ENCODE measurements at regions not wholly inside any gene's neighbourhood (a gene's known extent, or its start where the extent isn't known, plus 50 kb on each side); places are given as distances from the start of the nearest gene placed in this dataset.
A peak's percentile ranks its signal among the peaks of the same experiment; 100 is the strongest.

DNA sequence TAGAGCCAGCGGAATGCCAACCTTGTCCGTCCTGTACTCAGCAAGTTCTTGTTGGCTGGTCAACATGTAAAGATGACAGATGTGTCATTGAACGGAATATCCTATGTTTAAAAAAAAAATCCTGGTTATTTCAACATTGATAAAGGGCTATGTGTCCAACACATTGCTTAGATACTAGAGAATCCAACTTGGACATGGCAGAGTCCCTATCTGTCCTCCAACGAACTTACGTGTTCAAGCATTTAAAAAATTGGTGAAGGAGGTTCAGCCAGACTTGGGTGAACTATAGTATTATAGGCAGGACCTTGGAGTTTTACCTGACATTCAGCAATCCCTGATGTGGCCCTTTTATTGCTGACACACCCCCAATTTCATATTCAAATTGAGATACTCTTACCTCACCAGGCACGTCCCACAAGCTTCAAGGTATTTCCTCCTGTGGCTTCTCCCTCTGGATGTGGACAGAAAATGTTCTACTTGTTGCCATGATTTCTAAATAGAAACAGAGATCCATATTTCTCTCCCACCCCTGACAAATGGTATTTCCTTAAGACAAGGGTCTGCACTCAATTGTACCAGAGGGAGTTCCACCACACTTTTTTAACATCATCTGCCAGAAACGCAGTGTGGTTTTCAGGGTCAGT lies 207.7 kb upstream of the TPM1 start:
- no peak for DNase-seq
- peaks cover 7 to 11% of the 10 kb centered on the region in 2 donors for H3K27me3 Mint-ChIP-seq
- H3K4me3 Mint-ChIP-seq: no peak overlapping the region
- no peak for ATAC-seq (replicated peaks)
- H3K4me1 Mint-ChIP-seq: no peaks in the 10 kb centered on the region
- no peak overlapping the region for H3K27ac Mint-ChIP-seq
- H3K36me3 Mint-ChIP-seq: no peaks in the 10 kb centered on the region
- H3K9me3 Mint-ChIP-seq: no peaks in the 10 kb centered on the region

DNA sequence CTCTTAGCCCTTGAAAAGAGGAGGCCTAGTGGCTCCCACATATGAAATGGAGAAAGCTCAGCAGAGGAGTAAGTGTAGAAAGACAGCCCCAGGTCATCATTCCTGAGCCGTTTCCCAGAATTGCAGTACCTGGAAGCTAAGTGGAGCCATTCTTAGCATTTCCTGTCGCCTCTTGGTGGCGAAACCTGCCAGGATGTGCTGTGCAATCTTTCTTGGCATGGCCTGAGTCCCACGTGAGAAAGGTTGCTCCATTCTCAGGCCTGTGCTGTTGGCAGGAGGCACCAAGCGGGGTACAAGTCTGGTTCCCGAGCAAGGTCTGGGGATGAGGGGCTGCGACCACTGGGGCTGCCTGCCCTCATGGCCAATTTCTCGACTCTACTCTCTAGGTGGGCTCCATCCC lies 207.2 kb upstream of the TPM1 start:
- ATAC-seq (replicated peaks): no peak
- H3K27me3 Mint-ChIP-seq: peaks cover 5 to 11% of the 10 kb centered on the region in 2 donors
- H3K36me3 Mint-ChIP-seq: no peaks in the 10 kb centered on the region
- no peaks in the 10 kb centered on the region for H3K4me1 Mint-ChIP-seq
- no peak for DNase-seq
- no peak overlapping the region for H3K4me3 Mint-ChIP-seq
- H3K27ac Mint-ChIP-seq: no peak overlapping the region
- H3K9me3 Mint-ChIP-seq: no peaks in the 10 kb centered on the region

- DNase-seq (no peak), ATAC-seq (replicated peaks) (no peak)
- H3K4me3 Mint-ChIP-seq: no peak overlapping the region
- H3K36me3 Mint-ChIP-seq: no peaks in the 10 kb centered on the region
- H3K27me3 Mint-ChIP-seq: peaks cover 1 to 11% of the 10 kb centered on the region in 2 donors
- no peak overlapping the region for H3K27ac Mint-ChIP-seq
- H3K9me3 Mint-ChIP-seq: no peaks in the 10 kb centered on the region
- H3K4me1 Mint-ChIP-seq: no peaks in the 10 kb centered on the region
These were observed 206.8 kb upstream of the TPM1 start for GRCh38 chr15:62835762-62836161.

- DNase-seq (no peak), ATAC-seq (replicated peaks) (no peak)
- peaks cover 0 to 11% of the 10 kb centered on the region in 2 donors for H3K27me3 Mint-ChIP-seq
- H3K36me3 Mint-ChIP-seq: no peaks in the 10 kb centered on the region
- no peaks in the 10 kb centered on the region for H3K9me3 Mint-ChIP-seq
- H3K4me1 Mint-ChIP-seq: no peaks in the 10 kb centered on the region
- H3K27ac Mint-ChIP-seq: no peak overlapping the region
- H3K4me3 Mint-ChIP-seq: no peak overlapping the region
These were observed 201.8 kb upstream of the TPM1 start for GRCh38 chr15:62840526-62841268.

- Mint-ChIP-seq H3K4me3 (no peak overlapping the region), H3K27me3 (peaks cover 0 to 10% of the 10 kb centered on the region in 2 donors), H3K4me1 (no peaks in the 10 kb centered on the region), H3K9me3 (no peaks in the 10 kb centered on the region), H3K36me3 (no peaks in the 10 kb centered on the region), H3K27ac (no peak overlapping the region)
- DNase-seq: no peak
- ATAC-seq (replicated peaks): no peak
These were observed 201.3 kb upstream of the TPM1 start for GRCh38 chr15:62841269-62841628.

- no peaks in the 10 kb centered on the region for H3K4me1 Mint-ChIP-seq
- peaks cover 2 to 8% of the 10 kb centered on the region in 2 donors for H3K27me3 Mint-ChIP-seq
These were observed 200.5 kb upstream of the TPM1 start for GRCh38 chr15:62841891-62842559.

DNA sequence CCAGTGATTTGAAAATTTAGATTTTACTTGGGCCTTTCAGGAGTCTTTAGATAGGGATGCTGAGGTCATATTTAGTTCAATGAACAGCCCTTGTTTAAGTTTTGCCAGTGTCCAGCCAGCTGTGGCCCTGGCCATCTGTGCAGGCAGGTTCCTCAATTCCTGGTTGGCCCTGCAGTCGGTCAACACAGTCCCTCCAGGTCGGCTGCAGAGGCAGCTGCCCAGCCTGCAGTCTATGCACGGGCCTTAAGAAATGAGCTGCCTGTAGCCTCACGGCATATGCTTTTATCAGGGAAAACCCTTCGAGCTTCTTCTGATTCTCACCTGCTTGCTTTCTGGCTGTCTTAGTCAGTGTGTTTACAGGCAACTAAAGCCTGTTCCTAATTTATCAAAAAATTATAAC lies 199.2 kb upstream of the TPM1 start:
- Mint-ChIP-seq H3K4me1 (no peaks in the 10 kb centered on the region), H3K27me3 (peaks cover 10% of the 10 kb centered on the region in 2 donors), H3K9me3 (peaks cover 0 to 3% of the 10 kb centered on the region in 2 donors), H3K27ac (no peak overlapping the region), H3K36me3 (no peaks in the 10 kb centered on the region), H3K4me3 (no peak overlapping the region)
- ATAC-seq (replicated peaks) (no peak), DNase-seq (no peak)

More at GRCh38 chr15:62841891-62842559, 200.5 kb upstream of the TPM1 start:
- Mint-ChIP-seq H3K9me3 (no peaks in the 10 kb centered on the region), H3K4me3 (no peak overlapping the region), H3K27ac (no peak overlapping the region), H3K36me3 (no peaks in the 10 kb centered on the region)
- ATAC-seq (replicated peaks) (no peak), DNase-seq (no peak)

DNA sequence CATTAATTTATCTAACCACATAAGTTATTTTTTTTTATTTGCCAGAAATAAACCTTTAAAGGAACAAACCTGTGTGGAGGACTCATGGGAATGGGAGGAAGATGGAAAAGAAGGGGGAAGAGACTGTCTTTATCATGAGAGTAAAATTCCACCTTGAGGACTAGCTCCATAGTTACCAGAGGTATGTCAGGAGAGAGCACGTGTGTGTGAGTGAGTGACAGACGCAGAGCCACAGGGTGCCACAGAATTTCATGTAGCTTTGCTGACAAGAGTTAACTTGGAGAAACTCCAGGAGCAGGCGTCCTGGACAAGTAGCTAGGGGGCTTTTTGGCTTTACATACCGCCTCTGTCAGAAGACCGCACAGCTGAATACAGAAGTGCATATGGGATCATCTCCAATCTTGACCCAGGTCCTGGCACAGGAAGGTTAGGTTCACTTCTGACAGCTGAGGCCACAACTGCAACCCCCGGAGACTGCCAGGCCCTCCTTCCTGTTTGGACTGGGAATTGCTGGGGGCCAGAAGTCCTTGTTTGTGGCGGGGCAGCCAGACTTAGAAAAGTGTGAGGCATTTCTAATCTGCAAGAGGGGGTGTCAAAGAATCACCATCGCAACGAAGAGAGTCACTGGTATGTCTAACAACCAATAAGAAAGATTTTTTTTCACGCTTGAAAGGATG lies 197.8 kb upstream of the TPM1 start:
- ATAC-seq (replicated peaks): no peak
- Mint-ChIP-seq H3K4me3 (no peak overlapping the region), H3K27ac (no peak overlapping the region), H3K9me3 (peaks cover 0 to 3% of the 10 kb centered on the region in 2 donors), H3K36me3 (no peaks in the 10 kb centered on the region), H3K4me1 (no peaks in the 10 kb centered on the region), H3K27me3 (peaks cover 14 to 17% of the 10 kb centered on the region in 2 donors)
- no peak for DNase-seq

DNA sequence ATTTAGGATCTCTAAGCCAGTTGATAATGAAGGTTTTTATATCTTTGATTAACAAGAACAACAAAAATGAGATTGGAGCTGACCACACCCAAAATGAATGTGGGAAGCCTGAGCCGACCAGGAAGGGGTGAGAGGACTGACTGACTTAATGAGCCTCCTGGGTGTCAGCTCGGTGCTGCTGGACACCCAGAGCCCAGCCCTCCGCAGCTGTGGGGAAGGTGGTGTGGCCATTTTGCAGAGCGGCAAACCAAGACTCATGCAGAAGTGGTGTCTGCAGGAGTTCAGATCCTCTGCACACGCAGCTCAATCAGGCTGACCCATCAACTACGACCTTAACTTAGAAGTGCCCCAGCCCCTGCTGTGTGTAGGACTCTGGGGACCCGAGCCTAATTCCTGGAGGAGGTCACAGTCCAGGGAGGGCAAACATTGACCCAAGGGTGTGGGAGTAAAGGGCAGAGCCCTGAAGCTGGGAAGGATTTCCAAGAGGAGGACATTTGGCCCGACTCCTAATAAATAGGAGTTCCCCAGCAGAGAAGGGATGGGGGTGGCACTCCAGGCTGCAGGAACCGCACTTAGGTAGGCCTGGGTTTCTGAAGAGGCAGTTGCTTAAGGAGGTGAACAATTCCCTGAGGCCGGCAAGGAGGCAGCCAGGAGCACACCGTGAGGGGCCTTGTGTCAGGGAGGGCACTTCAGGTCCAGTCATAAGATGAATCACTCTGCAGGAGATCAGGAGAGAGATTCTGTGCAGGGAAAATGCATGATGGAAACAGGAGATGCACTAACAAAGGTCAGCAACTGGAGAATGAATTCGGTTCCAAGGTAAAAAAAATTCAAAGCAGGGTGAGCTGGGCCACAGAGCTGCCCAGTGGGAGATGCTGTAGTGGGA lies 197.1 kb upstream of the TPM1 start:
- no peak overlapping the region for H3K4me3 Mint-ChIP-seq

DNA sequence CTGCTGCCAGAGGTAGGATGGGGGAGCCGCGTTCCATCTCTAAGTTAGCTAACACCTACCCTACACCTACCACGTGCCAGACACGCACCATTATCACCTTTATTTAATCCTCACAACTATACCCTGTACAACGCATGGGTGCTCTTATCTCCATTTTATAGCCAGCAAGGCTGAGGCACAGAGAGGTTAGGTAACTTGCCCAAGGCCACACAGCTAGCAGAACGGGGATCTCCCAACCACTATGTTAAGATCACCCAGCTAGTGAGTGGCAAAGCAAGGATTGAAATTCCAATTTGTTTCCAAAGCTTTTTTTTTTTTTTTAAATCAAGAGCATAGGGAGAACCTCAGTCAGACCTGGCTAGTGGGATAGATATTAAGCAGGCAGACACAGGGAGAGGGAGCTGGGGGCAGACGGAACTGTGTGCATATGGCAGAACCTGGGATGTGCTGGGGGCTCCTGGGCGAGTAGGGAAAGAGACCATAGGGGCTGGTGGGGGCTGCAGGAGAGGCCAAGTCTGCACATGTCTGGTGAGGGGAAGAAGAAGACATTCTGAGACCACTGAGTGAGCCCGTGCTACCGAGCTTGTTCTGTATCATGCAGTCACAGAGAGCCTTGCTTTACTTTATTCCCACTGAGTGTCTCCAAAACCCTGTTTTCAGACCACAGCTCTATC lies 196.3 kb upstream of the TPM1 start:
- Mint-ChIP-seq H3K36me3 (no peaks in the 10 kb centered on the region), H3K27ac (no peak overlapping the region), H3K9me3 (peaks cover 0 to 3% of the 10 kb centered on the region in 2 donors), H3K27me3 (peaks cover 14 to 17% of the 10 kb centered on the region in 2 donors), H3K4me1 (no peaks in the 10 kb centered on the region), H3K4me3 (no peak overlapping the region)
- ATAC-seq (replicated peaks) (no peak), DNase-seq (no peak)

More for the DNA sequence above, 197.1 kb upstream of the TPM1 start:
- peaks cover 0 to 3% of the 10 kb centered on the region in 2 donors for H3K9me3 Mint-ChIP-seq
- H3K27ac Mint-ChIP-seq: no peak overlapping the region
- no peaks in the 10 kb centered on the region for H3K36me3 Mint-ChIP-seq
- DNase-seq (no peak), ATAC-seq (replicated peaks) (no peak)
- peaks cover 14 to 17% of the 10 kb centered on the region in 2 donors for H3K27me3 Mint-ChIP-seq
- H3K4me1 Mint-ChIP-seq: no peaks in the 10 kb centered on the region

GRCh38 chr15:62846805-62847495 lies 195.6 kb upstream of the TPM1 start:
- DNase-seq (no peak), ATAC-seq (replicated peaks) (no peak)
- Mint-ChIP-seq H3K27ac (no peak overlapping the region), H3K36me3 (no peaks in the 10 kb centered on the region), H3K4me1 (no peaks in the 10 kb centered on the region), H3K9me3 (peaks cover 0 to 3% of the 10 kb centered on the region in 2 donors), H3K4me3 (no peak overlapping the region), H3K27me3 (peaks cover 14 to 17% of the 10 kb centered on the region in 2 donors)

DNA sequence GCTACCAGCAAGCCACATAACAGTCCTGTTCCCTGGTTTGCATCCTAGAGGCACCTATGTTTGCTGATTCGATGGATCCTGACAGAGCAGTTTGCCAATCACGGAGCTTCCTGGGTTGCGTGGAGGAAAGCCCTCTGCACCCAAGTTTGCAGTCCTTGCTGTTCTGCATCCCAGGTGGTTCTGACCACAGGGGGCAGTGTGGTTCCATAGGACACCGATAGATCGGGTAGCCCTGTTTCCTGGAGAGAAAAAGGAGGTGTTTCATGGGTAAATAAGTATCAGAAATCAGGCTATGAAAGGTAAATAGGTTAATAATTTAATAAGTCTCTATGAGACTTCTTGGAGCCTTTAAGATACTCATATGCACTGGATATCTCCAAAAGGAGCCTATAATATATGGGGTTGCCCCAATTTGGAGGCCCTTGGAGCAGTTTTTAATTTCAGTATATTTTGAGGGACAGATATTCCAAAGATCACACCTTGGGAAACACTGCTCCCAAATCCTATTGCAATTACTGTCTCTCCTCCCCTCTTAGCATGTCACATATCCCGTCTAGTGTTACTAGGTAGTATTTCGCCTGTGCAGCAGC lies 194.6 kb upstream of the TPM1 start:
- Mint-ChIP-seq H3K27me3 (peaks cover 14 to 17% of the 10 kb centered on the region in 2 donors), H3K4me3 (no peak overlapping the region), H3K9me3 (peaks cover 0 to 3% of the 10 kb centered on the region in 2 donors), H3K36me3 (no peaks in the 10 kb centered on the region), H3K27ac (no peak overlapping the region), H3K4me1 (no peaks in the 10 kb centered on the region)
- DNase-seq: no peak
- ATAC-seq (replicated peaks): peak in 1 of 2 donors; percentile 52
